ENCODE measurements at regions not wholly inside any gene's neighbourhood (a gene's known extent, or its start where the extent isn't known, plus 50 kb on each side); places are given as distances from the start of the nearest gene placed in this dataset.

DNA sequence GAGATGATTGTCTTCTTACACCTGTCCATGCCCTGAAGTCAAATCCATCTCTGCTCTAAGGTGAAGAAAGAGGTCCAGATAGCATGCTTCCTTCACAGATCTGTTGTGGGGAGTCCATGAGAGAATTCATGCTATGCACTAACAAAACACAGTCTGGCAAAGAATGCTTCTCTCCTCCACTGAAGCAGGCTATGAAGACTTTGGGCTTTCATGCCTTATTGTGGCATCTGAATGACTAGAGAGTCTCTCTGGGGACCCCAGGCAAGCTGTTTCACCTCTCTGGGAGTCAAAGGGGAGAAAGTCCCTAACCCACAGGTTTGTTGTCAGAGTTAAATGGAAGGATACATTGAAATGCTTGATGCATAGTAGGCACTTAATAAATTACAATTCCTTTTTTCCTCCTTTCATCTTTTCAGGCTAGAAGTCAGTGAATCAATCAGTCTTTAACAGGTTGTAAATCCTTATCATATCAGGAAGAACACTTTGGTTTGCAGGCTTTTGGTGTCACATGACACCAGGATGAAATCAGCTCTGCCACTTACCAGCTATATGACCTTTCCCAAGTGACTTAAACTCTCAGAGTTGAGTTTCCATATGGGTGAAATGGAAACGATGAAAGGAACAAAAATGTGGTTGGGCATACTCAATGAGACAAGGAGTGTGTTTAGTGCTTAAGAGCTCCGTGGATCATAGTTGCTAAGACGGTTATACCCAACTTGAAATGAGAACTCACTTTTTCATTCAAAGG lies 200.1 kb upstream of the DAB1 start:
- WGBS (ENCODE audit: insufficient coverage): 60% methylated on average over 1 of the region's 3 CpGs
- POLR2A ChIA-PET: no interaction called here

More for the DNA sequence above, 200.1 kb upstream of the DAB1 start:
- Histone ChIP-seq H3K9me3 (ENCODE audit: control extremely low read depth in 1 of 3, control insufficient read depth in 2 of 3, insufficient read depth in 1 of 3, low read length in 2 of 3) (no peaks in the 10 kb centered on the region), H3K36me3 (replicated peaks in 1 of 2; ENCODE audit: control extremely low read depth in 1 of 2, control insufficient read depth in 1 of 2, extremely low read depth in 1 of 2, insufficient read depth in 2 of 2, low read length in 1 of 2) (no peaks in the 10 kb centered on the region), H3K4me1 (ENCODE audit: control insufficient read depth in 2 of 2, insufficient read depth in 2 of 2, low read length in 2 of 2) (no peaks in the 10 kb centered on the region), H3K4me2 (replicated peaks; ENCODE audit: low read depth, low read length, poor library complexity, severe bottlenecking) (no peak overlapping the region), H3K27me3 (replicated peaks in 1 of 4; ENCODE audit: control extremely low read depth in 1 of 4, control insufficient read depth in 3 of 4, insufficient read depth in 4 of 4, low read length in 3 of 4) (no peaks in the 10 kb centered on the region), H3K27ac (ENCODE audit: low read length in 2 of 2) (no peak overlapping the region), H3K9ac (ENCODE audit: low read length) (no peak overlapping the region), H2AFZ (ENCODE audit: insufficient read depth, low read depth, low read length, poor library complexity, severe bottlenecking) (no peak overlapping the region), H3K79me2 (ENCODE audit: control insufficient read depth, insufficient read depth, low read length) (no peaks in the 10 kb centered on the region), H4K20me1 (ENCODE audit: control insufficient read depth, insufficient read depth, low read length, poor library complexity, severe bottlenecking) (no peaks in the 10 kb centered on the region), H3K4me3 (ENCODE audit: control extremely low read depth in 1 of 5, extremely low read depth in 1 of 5, insufficient read depth in 1 of 5, low read depth in 2 of 5, low read length in 4 of 5) (no peak overlapping the region)
- H3K27ac Mint-ChIP-seq: no peak overlapping the region
- intact Hi-C loops (cut with micrococcal nuclease): no loop called here
- ATAC-seq (ENCODE audit: low read depth) (no peak), DNase-seq (no peak)
- TF ChIP-seq EZH2 (IDR thresholded peaks at IDR 0.05; ENCODE audit: borderline replicate concordance, insufficient read depth, low read depth, low read length, poor library complexity, severe bottlenecking): no peak
- TF ChIP-seq, protein P1, sequence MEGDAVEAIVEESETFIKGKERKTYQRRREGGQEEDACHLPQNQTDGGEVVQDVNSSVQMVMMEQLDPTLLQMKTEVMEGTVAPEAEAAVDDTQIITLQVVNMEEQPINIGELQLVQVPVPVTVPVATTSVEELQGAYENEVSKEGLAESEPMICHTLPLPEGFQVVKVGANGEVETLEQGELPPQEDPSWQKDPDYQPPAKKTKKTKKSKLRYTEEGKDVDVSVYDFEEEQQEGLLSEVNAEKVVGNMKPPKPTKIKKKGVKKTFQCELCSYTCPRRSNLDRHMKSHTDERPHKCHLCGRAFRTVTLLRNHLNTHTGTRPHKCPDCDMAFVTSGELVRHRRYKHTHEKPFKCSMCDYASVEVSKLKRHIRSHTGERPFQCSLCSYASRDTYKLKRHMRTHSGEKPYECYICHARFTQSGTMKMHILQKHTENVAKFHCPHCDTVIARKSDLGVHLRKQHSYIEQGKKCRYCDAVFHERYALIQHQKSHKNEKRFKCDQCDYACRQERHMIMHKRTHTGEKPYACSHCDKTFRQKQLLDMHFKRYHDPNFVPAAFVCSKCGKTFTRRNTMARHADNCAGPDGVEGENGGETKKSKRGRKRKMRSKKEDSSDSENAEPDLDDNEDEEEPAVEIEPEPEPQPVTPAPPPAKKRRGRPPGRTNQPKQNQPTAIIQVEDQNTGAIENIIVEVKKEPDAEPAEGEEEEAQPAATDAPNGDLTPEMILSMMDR (IDR thresholded peaks at IDR 0.05): no peak
- H3K9me3 Mint-ChIP-seq (ENCODE audit: insufficient read depth): no peaks in the 10 kb centered on the region
- no peak overlapping the region for H3K4me3 Mint-ChIP-seq
- CTCF ChIA-PET: interaction anchor here (0.7 kb wide), 1 partner anchor 574 kb away, joined by 3 read pairs; no protein-coding TSS in a partner anchor
- no peaks in the 10 kb centered on the region for H3K27me3 Mint-ChIP-seq
- no peaks in the 10 kb centered on the region for H3K4me1 Mint-ChIP-seq
